Epidermal melanocyte (primary cell): ENCODE measurements at regions not wholly inside any gene's neighbourhood (a gene's known extent, or its start where the extent isn't known, plus 50 kb on each side); places are given as distances from the start of the nearest gene placed in this dataset.

ENCODE experiments used
- DNase-seq: peaks from one replicate; pipeline ENCODE4 v3.0.0; 2011; ENCODE audit warnings: low spot score; ENCODE audit not compliant: insufficient read length

DNA sequence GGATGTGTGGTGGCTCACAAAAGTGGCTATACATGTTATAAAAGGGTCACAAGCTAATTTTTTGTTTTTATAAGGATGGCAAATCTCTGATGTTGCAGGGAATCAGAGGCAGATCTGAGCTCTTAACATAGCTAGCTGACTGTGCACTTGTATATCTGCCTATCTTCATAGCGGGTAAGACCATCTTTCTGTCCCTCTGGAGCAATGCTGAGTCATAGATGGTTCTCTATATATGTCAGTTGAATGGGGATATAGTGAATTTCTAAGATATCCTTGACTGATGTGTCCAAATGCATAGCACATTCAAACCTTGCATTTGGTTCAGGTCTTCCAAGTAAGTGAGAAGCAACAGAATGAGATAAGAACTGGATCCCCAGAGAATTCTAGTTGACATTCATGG lies 272.6 kb upstream of the PROX1 start:
- no peak for DNase-seq

DNA sequence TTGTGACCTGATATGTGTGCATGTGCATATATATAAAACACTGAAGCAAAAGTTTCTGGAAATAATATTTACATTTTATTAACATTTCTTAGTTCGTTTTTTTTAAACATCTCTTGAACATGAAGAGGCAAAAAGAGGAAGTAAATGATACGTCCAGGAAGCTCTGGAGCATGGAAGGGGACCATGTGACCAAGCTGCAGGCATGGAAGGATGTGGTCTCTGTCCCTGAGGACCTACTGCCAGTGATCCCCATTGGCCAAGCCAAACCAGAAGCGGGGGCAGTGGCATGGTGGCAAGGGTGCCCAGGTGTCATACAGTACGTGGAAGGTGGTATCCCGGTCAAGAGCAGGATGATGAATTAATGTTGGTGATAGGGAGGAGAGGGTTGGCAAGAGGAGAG lies 268.3 kb upstream of the PROX1 start:
- no peak for DNase-seq

DNA sequence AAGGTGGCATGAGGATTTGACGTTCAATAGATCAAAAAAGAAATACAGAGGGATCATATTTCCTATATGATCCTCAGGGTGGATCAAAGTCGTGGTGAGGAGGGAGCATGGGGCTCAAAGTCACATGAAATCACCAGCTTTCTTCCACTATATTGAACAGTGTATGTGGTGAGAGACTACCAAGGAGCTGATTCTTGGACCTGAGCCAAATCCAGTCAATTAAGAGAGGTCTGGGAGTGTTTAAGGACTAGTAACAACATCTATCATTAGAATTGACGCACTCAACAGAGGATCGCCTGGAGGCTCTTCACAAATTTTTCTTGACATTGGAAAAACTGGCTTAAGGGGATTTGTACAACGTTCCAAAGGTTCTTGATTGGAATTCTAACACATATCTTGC lies 267.7 kb upstream of the PROX1 start:
- DNase-seq, result no peak

DNA sequence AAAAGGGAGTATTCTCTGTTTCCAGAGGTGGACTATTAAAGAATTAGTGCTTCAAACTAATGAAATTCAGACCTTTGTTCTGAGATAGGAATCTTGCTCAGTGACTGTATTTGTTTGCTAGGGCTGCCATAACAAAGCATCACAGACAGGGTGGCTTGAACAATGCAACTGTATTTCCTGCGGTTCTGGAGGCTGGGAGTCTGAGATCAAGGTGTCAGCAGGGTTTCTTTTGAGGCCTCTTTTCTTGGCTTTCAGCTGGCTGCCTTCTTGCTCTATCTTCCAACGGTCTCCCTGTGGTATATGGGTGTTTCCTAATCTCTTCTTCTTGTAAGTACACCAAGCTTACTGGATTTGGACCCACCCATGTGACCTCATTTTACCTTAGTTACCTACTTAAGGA lies 264.6 kb upstream of the PROX1 start:
- DNase-seq, result no peak

DNA sequence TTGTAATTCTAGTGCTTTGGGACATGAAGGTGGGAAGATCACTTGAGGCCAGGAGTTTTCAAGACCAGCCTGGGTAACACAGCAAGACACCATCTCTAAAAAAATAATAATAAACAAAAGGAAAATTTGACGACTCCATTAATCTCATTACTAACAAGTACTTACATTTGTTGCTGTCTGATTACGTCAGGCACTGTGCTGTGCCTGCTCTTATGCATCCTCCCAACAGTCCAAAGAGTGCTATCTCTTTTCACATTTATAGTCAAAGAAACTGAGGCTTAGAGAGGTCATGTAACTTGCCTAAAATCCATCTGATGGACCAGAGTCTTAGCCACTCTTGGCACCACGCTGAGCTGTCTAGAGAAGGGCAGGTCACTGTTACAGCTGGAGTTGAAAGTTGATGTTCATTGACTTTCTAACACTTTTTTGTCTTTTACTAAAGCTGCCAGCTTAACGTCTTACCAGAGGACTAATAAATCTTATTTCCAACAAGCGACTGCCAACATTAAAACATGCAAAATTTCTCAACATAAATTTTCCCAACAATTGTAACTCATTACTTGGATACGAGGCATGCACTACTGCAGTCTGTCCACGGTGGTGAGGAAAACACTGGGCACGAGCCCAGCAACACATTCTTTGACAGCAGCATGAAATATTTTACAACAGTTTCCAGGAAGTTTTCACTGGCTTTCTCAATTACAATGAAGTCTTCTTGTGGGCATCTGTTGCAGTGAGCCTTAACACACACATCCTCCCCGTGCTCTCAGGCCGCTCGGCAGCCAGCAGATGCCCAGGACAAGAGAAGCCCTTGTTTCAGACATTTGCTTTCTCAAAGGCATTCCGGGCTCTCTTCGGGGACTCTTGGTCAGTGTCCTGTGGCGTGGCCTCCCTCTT lies 262.9 kb upstream of the PROX1 start:
- DNase-seq, result peak; percentile 42

DNA sequence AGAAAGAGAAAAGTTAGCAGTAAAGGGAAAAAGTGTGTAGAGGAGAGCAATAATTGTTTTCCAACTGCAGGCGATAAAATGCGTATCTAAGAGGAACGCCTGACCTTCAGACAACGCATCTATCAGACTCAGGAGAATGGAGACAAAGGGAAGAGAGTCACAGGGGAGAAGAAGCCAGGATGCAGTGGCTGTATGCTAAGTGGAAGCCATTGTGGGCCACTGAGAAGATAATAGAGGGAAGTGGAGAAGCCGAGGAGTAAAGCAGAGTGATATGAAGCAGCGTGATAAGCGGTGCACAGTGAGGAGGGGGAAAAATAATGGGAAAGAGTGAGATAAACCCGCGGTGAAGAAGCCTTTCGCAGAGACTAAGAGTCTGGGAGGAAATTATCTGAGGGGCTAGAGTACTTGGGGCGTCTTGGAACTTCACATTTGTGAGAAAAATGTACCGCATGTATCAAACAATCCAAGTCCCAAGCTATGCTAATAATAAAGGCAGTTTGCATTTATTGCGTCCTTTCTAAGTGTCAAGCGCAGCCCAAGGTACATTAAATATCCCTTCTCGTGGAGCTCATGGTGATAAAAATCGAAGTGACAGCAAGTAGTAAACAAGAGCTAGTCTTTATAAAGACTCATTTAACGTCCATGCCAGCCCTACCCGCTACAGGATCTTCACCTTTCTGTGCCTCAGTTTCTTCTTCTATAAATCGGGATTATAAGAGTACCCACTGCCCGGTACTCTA lies 259.8 kb upstream of the PROX1 start:
- DNase-seq, result no peak

DNA sequence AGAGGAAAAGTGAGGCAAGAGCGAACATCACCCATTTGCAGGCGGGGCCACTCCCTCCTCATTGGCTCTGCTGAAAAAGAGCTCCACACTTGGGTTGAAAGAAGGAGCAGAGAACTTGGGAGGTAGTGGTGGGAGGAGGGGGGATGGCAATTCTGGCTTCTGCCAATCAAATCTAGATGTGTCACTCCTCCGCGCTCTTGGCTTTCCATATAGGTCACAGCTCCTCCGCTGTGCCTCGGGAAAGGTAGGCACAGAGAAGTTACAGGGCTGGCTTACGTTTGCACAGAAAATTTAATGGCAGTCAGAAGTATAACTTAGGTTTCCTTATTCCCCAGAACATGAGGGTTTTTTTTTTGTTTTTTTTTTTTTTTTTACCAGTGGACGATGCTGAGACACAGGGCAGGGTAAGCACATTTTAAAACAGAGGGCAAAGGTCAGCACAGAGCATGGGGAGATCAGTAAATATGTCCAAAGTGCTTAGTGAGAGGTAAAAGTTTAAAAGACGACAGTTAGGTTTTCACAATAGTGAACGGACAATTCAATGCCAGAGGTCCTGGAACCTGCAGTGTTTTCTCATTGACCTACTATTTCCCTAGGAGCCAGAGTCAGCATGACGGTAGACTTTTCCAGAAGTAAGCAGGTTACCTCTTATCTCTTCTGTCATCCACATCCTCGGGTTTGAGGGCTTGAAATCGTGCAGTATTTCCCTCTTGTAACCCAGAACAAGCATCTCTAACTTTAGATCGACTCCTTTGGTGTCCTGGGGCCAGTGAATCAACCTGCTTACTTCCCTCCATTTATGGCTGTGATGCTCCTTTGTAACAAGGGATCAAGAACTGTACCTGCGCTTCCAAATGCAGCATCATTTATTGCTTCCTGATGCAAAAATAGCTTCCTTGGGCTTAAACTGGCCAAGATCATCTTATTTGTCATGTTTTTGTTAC lies 258.9 kb upstream of the PROX1 start:
- no peak for DNase-seq

DNA sequence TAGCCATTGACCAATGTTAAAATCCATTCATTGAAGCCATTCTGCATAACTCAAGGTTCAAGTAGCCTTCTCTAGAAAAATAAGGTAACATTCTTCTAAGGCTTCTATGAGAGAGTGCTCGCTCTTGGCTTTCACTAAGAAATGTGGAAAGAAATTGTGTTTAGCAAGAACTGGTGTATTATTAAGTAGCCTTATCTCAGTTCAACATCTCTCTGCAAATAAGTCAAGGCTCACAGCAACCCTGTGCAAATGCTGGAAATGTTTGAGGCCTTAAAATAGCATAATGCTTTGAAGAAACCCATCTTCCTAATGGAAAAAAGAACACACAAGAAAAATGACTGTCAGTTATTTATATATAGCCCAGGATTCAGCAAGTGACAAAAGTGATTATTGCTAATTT lies 254.1 kb upstream of the PROX1 start:
- DNase-seq, result no peak

DNA sequence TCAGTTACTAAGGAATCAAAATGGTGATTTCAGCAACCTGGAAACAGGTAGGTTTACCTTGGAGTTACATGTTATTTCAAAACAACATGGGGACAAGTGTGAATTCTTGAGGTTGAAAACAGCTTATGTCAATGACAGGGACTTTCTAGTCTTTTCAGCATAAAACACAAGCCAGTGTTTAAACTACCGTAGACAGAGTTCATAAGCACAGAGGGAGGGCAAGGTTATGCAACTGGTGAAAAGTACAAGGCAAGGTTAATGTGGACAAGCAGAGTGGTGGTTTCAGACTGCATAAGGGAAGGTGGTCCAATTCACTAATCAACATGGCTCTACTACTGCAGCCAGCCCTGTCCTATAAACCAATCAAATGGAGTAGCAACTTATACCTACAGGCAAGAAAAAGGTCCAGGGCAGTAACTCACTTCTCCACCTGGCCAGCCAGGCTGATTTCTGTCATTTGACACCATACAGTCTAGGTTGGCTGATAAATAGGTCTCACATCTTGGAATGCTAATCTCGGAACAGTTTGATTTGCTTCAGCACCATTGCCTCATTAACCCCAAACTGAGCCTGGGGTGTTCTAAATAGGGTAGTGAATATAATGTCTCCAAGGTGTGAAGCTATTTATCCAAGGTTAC lies 250.3 kb upstream of the PROX1 start:
- no peak for DNase-seq

DNA sequence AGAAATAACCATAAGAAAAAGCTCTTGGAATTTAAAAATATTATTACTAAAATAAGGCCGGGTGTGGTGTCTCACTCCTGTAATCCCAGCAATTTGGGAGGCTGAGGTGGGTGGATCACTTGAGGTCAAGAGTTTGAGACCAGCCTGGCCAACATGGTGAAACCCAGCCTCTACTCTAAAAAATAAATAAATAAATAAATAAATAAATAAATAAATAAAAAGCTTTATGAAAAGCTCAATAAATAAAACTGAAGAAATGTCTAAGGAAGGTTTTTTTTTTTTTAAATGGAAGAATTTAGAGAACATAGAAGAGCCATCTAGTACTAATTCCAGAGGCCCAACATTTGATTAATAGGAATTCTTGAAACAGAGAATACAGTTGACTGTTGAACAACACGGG lies 249.1 kb upstream of the PROX1 start:
- DNase-seq, result no peak

DNA sequence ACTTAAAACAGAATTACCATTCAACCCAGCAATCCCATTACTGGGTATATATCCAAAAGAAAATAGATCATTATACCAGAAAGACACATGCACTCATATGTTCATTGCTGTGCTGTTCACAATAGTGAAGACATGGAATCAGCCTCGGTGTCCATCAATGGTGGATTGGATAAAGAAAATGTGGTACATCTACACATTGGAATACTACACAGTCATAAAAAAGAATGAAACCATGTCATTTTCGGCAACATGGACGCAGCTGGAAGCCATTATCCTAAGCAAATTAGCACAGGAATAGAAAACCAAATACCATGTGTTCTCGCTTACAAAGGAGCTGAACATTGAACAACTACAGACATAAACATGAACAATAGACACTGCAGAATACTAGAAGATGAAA lies 244.8 kb upstream of the PROX1 start:
- no peak for DNase-seq

DNA sequence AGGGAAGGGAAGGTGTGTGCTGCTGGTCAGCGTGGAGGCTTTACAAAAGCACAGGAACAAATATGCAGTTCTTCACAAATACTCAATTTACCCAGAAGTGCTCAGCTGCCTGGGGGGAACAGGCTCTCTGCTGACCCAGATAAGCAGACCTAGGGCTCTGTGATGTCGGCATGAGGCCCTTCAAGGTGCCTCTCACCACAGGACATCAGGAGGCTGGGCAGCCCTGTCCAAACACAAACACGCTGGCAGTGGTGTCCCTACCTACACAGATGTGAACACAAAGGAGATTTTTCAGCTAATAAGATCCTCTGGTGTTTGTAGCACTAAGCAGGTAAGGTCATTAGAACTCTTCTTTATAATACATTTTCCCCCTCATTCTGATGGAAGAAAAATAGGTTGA lies 243.0 kb upstream of the PROX1 start:
- no peak for DNase-seq

DNA sequence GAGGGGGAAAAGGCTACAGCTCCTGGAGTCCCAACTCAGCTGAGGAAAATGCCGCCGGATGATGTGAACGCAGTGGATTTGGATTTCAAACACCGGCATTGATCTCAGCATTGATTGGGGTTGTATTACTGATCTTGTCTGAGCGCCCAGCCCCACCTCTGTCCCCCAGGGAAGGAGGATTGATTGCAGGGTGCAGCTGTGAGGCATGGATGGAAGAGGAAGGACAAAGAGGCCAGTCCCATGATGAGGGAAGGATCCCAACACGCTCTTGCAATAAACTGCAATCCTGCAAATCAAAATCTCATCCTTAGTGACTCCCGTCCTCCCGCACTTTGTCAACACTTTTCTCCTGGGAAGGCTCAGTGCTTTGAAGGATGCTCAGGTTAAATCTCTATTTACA lies 242.3 kb upstream of the PROX1 start:
- no peak for DNase-seq

DNA sequence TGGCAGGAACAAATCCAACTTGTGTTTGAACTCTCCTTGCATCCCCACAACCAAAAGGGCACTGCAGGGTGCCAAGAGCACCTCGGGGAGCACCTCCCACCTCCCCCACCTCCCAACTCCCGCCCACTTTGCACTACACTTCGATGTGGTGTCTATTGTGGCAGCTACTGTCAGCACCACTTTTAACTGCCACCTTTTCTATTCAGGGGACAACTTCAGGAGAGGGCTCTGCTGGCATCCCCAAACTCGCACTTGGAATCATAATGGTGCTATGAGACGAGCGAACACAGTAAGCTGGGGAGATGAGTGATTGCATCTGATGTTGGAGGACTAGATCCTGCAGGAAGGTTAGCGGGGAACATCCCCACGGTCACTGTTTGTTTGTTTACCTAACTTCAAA lies 238.2 kb upstream of the PROX1 start:
- no peak for DNase-seq

DNA sequence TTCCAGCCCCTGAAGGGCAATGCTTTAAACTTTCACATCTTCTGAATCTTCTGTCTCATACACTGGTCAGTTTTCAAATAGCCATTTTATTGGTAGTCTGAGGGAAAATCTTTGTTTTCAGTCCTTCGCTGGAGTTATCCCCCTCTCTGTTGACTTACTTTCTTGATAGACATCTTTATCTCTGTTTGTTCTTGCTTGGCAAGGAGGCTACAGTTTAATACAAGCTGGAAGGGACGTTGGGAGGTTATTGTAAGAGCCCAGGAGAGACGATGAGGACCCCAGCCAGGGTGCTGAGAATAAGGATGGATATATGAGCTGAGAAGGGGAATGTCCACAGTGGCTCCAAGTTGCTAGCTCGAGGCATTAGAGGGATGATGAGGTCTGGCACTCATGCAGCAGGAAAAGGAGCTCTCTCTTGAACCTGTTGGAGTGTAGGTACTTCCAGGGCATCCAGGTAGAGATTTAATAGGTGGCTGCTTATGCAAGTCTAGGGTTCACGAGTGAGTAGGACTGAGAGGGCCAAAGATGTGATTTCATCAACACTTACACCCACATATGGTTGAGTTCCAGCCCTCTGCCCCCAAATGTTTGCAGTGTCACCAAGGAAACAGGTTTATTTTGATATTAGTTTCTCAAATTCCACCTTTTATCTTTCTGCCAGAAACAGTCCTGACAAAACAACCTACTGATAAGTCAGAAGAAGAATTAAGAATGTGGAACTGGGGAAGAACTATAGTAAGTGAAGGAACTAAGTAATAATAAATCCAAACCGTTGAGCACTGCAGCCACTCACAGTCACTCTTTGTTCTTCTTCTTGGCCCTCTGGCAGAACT lies 237.3 kb upstream of the PROX1 start:
- DNase-seq, result no peak

DNA sequence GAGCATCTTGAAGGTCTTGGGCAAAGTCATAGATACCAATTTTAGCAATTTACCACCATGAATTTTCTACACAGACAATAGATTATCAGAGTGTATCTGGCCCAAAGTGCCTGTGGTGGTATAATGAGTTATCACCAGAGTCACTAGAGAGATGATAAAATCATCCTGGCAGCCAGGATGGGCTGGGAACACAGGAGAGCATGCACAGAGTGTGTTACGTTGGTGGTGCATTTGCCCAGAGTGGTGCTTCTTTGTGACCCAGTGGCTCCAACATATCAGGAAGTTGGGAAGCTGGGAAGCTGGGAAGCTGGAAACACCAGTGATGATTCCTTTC lies 236.7 kb upstream of the PROX1 start:
- DNase-seq, result no peak

DNA sequence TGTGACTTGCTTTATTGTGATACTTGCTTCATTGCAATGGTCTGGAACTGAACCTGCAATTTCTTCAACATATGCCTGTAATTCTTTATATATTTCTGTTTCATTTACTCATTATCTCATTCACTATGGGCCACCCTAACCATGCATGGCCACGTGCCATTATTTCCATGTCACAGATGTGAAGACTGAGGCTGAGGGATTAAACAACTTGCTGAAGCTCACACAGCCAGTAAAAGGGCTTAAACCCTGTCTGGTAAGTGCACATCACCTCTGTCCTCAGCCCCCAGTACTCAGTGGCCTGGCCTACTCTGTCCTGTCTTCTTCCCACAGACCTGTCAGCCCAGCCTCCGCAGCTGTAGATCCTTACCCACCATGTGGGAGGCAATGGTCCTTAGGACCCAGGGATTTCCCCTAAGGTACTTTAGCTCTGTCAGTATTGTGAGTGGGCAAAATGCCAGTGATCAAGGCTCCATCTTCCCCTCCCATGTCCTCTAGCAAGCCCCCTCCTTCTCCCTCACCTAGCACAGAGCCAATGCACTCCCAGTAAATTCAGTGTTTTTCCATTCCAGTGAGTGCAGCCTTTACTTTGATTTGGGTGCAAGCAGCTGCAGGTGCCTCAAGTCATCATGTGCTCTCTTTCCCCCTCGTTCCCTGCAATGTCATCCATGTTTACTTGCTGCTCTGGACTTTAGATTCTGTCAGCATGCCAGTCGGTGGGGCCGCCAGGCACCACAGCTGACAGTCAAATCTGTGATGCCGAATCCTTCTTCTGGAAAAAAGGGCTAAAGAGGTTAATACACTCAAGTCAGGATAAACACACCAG lies 228.2 kb upstream of the PROX1 start:
- no peak for DNase-seq

DNA sequence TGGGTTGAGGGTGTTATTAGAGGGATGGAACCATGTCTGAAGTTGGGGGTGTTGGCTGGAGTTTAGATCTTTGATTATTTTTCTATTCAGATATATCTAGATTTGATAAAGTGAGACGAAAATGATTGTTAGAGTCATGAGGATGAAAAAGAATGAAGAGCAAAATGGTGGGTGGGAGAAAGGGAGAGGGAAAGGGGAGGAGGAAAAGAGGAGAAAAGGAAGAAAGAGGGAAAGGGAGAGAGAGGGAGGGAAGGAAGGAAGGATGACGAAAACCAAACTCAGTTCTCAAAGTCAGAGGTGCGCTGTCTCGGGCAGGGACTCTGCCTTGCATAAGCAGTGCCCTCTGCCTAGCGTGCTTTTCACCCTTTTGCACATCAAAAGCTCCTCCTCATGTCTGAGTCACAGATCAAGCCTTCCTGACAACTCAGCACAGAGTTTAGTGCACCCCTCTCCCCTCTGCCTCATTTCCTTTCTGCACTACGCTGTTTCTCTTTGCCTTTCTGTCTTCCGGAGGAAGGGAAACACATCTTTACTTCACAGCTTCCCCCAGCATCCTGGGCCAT lies 225.8 kb upstream of the PROX1 start:
- no peak for DNase-seq

DNA sequence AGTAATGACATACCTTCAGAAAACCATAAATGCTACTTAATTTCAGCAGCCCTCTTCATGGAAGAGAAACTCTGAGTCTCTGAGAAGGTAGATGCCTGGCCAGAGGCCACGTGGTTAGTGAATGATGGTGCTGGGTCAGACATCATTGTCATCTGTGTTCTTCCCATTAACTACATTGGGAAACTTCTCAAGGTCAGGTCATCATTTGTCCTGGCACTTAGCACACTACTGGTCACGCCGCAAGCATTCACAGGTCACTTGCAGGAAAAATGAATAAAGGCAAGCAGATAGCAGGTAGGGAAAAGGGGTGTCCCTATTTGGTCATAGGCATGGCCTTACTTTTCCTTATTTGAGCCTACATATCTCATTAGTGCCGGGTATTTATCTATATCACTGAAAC lies 220.1 kb upstream of the PROX1 start:
- DNase-seq, result no peak
